ENCODE measurements at regions not wholly inside any gene's neighbourhood (a gene's known extent, or its start where the extent isn't known, plus 50 kb on each side); places are given as distances from the start of the nearest gene placed in this dataset.

GRCh38 chr1:116835161-116835560, 74.6 kb upstream of the PTGFRN start:
- DNase-seq: no peak
- H3K27me3 ChIP-seq: no peaks in the 10 kb centered on the region
- H3K36me3 ChIP-seq: no peaks in the 10 kb centered on the region
- 98 to 100% methylated on average over 3 to 4 of the region's 4 CpGs for WGBS, 2 donors (ENCODE audit: low coverage in 1 of 2)
- no peak overlapping the region for H3K27ac ChIP-seq
- TF ChIP-seq EP300 (IDR thresholded peaks at IDR 0.05; ENCODE audit: low read depth): no peak
- TF ChIP-seq POLR2A (IDR thresholded peaks at IDR 0.05): no peak
- TF ChIP-seq POLR2AphosphoS5 (IDR thresholded peaks at IDR 0.05): no peak
- TF ChIP-seq, protein P1, sequence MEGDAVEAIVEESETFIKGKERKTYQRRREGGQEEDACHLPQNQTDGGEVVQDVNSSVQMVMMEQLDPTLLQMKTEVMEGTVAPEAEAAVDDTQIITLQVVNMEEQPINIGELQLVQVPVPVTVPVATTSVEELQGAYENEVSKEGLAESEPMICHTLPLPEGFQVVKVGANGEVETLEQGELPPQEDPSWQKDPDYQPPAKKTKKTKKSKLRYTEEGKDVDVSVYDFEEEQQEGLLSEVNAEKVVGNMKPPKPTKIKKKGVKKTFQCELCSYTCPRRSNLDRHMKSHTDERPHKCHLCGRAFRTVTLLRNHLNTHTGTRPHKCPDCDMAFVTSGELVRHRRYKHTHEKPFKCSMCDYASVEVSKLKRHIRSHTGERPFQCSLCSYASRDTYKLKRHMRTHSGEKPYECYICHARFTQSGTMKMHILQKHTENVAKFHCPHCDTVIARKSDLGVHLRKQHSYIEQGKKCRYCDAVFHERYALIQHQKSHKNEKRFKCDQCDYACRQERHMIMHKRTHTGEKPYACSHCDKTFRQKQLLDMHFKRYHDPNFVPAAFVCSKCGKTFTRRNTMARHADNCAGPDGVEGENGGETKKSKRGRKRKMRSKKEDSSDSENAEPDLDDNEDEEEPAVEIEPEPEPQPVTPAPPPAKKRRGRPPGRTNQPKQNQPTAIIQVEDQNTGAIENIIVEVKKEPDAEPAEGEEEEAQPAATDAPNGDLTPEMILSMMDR (IDR thresholded peaks at IDR 0.05): no peak
- intact Hi-C loops (cut with DNase I; ENCODE audit: low total_unique reads) (no loop called here), in situ Hi-C loops (cut with MboI; ENCODE audit: low pct_ligation_motif_present in 1 of 4, low pct_unique_long_range_greater_than_20kb in 1 of 4, low sequenced_read_pairs in 3 of 4) (no loop called here)
- H3K9me3 ChIP-seq: no peaks in the 10 kb centered on the region
- no peak overlapping the region for H3K4me3 ChIP-seq
- H3K4me1 ChIP-seq: peaks cover 9 to 25% (median 20%) of the 10 kb centered on the region in 4 donors

DNA sequence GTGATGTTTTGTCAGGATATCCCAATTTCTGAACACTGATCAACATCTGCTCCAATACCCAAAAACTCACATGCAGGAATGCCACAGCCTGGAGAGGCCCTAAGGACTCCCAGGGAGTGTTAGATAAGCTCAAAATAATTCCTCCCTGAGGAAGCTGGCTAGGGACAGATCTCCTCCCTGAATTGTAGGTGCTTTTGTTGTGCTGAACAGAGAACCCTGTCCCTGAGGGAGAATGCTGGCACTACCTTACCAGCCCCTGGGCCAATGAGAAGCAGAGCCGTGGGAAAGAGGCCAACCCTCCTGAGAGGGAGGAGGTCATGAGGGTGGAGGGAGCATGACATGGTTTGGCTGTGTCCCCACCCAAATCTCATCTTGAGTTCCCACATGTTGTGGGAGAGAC, 73.6 kb upstream of the PTGFRN start:
- Histone ChIP-seq H3K36me3 (no peaks in the 10 kb centered on the region), H3K27ac (no peak overlapping the region), H3K9me3 (no peaks in the 10 kb centered on the region), H3K4me1 (peaks cover 9 to 25% (median 20%) of the 10 kb centered on the region in 4 donors), H3K27me3 (no peaks in the 10 kb centered on the region), H3K4me3 (no peak overlapping the region)
- no peak for DNase-seq
- 92 to 100% methylated on average over 1 of the region's 1 CpG for WGBS, 2 donors (ENCODE audit: low coverage in 1 of 2)
- no peak for TF ChIP-seq POLR2AphosphoS5 (IDR thresholded peaks at IDR 0.05)
- no peak for TF ChIP-seq POLR2A (IDR thresholded peaks at IDR 0.05)
- TF ChIP-seq, protein P1 (IDR thresholded peaks at IDR 0.05): no peak
- intact Hi-C loops (cut with DNase I; ENCODE audit: low total_unique reads) (no loop called here), in situ Hi-C loops (cut with MboI; ENCODE audit: low pct_ligation_motif_present in 1 of 4, low pct_unique_long_range_greater_than_20kb in 1 of 4, low sequenced_read_pairs in 3 of 4) (no loop called here)

DNA sequence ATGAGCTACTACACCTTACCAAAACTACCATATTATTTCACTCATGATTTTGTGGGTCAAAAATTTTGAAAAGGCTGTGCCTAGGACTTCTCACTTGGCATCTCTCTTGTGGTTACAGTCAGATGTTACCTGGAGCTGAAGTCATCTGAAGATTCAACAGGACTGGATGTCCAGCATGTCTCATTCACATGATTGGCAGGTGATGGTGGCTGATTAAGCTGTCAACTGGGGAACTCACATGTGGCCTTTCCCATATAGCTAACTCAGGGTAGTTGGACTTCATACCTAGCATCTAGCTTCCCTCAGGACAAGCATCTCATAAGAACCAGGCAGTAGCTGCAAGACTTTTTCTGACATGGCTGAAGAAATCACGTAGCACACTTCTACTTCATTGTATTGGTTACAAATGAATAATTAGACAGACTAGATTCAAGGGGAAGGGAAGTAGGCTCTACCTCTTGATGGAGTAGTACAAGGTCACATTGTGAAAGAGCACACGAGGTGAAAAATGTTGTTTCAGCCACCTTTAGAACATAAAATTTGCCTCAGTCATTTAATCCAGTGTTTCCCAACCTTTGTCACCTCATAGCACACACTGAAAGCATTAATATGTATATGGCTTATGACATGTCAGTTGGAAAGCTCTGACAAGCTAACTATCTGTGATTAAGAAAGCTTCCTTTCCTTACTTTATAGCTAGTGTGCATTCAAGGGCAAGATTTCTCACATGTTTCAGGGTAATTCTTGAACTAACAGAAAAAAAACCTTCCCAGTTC, 68.0 kb upstream of the PTGFRN start:
- H3K4me3 ChIP-seq: no peak overlapping the region
- intact Hi-C loops (cut with DNase I; ENCODE audit: low total_unique reads): no loop called here
- no peaks in the 10 kb centered on the region for H3K36me3 ChIP-seq
- no peak for DNase-seq
- 61 to 65% methylated on average over 2 of the region's 2 CpGs for WGBS, 2 donors (ENCODE audit: low coverage in 1 of 2)
- no peaks in the 10 kb centered on the region for H3K9me3 ChIP-seq
- H3K27me3 ChIP-seq: no peaks in the 10 kb centered on the region
- in situ Hi-C loops (cut with MboI; ENCODE audit: low pct_ligation_motif_present in 1 of 4, low pct_unique_long_range_greater_than_20kb in 1 of 4, low sequenced_read_pairs in 3 of 4): no loop called here
- no peaks in the 10 kb centered on the region for H3K4me1 ChIP-seq
- no peak overlapping the region for H3K27ac ChIP-seq
- TF ChIP-seq POLR2A (IDR thresholded peaks at IDR 0.05) (no peak), EP300 (IDR thresholded peaks at IDR 0.05; ENCODE audit: low read depth) (no peak), POLR2AphosphoS5 (IDR thresholded peaks at IDR 0.05) (no peak)
- TF ChIP-seq, protein P1 (IDR thresholded peaks at IDR 0.05): no peak

DNA sequence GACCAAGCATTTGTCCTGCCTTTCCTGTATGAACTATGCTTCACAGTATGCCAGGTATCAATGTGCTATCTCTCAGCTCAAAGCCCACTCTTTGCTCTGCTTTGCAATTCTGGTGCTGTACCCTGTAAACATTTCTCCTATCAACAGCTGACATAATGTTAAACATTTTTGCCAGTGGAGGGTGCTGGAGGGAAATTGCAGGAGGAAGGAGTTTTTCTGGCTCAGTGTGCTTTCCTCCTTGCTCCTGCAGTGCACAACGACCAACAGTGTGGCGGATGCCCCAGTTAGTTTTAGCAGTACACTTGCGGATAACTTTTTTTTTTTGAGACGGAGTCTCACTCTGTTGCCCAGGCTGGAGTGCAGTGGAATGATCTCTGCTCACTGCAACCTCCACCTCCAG, 67.1 kb upstream of the PTGFRN start:
- in situ Hi-C loops (cut with MboI; ENCODE audit: low pct_ligation_motif_present in 1 of 4, low pct_unique_long_range_greater_than_20kb in 1 of 4, low sequenced_read_pairs in 3 of 4): no loop called here
- intact Hi-C loops (cut with DNase I; ENCODE audit: low total_unique reads): no loop called here
- Histone ChIP-seq H3K4me1 (no peaks in the 10 kb centered on the region), H3K9me3 (no peaks in the 10 kb centered on the region), H3K36me3 (no peaks in the 10 kb centered on the region), H3K4me3 (no peak overlapping the region), H3K27me3 (no peaks in the 10 kb centered on the region), H3K27ac (no peak overlapping the region)
- no peak for DNase-seq
- no peak for TF ChIP-seq EP300 (IDR thresholded peaks at IDR 0.05; ENCODE audit: low read depth)
- TF ChIP-seq, protein P1 (IDR thresholded peaks at IDR 0.05): no peak
- no peak for TF ChIP-seq POLR2AphosphoS5 (IDR thresholded peaks at IDR 0.05)
- no peak for TF ChIP-seq POLR2A (IDR thresholded peaks at IDR 0.05)
- WGBS, 2 donors (ENCODE audit: low coverage in 1 of 2): 68% methylated on average over 4 of the region's 4 CpGs; no CpG with 5 or more reads in 1 of the 2 donors

All from transverse colon (tissue), 4 donors.